A549 (cell line): ENCODE measurements at regions not wholly inside any gene's neighbourhood (a gene's known extent, or its start where the extent isn't known, plus 50 kb on each side); places are given as distances from the start of the nearest gene placed in this dataset.

Source experiments
- ATAC-seq, 2 experiments: fragments of 200-7000 bp in 1 of 2; fragments of >200 bp in 1 of 2; cut with Nextera tagmentation in 1 of 2; cut with Tn5 transposase in 1 of 2; 3 replicates each; pipeline versions ENCODE4 v1.8.0 to v1.9.1; 2018 to 2020; ENCODE audit warnings: mild to moderate bottlenecking in 1 of 2, moderate library complexity in 1 of 2
- CTCF ChIA-PET: fragments of 300-600 bp; sonication (Branson Sonifier 250); formaldehyde crosslinking; extraction: SDS; loops from one replicate; lab custom pipeline; 2021; ENCODE audit warnings: antibody characterized with exemption, inconsistent platforms; lab: Yijun Ruan, JAX
- POLR2A ChIA-PET: fragments of 350-600 bp; formaldehyde crosslinking; extraction: SDS; loops from one replicate; lab custom pipeline; 2021; ENCODE audit warnings: antibody characterized with exemption, inconsistent platforms; lab: Yijun Ruan, JAX
- DNase-seq, 2 experiments: peaks; one replicate each; pipeline versions ENCODE4 v3.0.0 to v3.0.0-alpha.2; 2011 to 2016; ENCODE audit warnings: low read depth in 1 of 2, low spot score in 1 of 2
- FAIRE-seq: peaks from 2 replicates; lab custom pipeline; 2011; peaks lifted over from hg19 to GRCh38; lab: Jason Lieb, UNC
- H3K27ac ChIP-seq, 2 experiments: fragments of >200 bp; sonication (Bioruptor Twin); formaldehyde crosslinking; 3 replicates each; pipeline ENCODE4 v1.5.1; 2016 to 2017
- H3K4me1 ChIP-seq: fragments of >200 bp; sonication (Bioruptor Twin); formaldehyde crosslinking; 3 replicates; pipeline ENCODE4 v1.6.1; 2016
- H3K4me2 ChIP-seq: fragments of >200 bp; sonication (Bioruptor Twin); formaldehyde crosslinking; 3 replicates; pipeline ENCODE4 v1.6.1; 2016
- H3K4me3 ChIP-seq: fragments of >200 bp; sonication (Bioruptor Twin); formaldehyde crosslinking; 3 replicates; pipeline ENCODE4 v1.5.1; 2016
- H3K9me3 ChIP-seq: fragments of >200 bp; sonication (Bioruptor Twin); formaldehyde crosslinking; 3 replicates; pipeline ENCODE4 v1.6.1; 2016
- BCL3 ChIP-seq: fragments of >200 bp; sonication (Bioruptor Twin); formaldehyde crosslinking; IDR thresholded peaks from 3 replicates; pipeline ENCODE4 v1.6.1; 2016
- BHLHE40 ChIP-seq: IDR thresholded peaks from 2 replicates; pipeline ENCODE4 v1.6.1; 2012; ENCODE audit warnings: low read depth, low read length, inconsistent platforms
- CBX2 ChIP-seq: fragments of 200-600 bp; sonication (generic); IDR thresholded peaks from 2 replicates; pipeline ENCODE4 v1.6.1; 2016; ENCODE audit warnings: low read depth, mild to moderate bottlenecking, borderline replicate concordance
- CEBPB ChIP-seq, 2 experiments: fragments of >200 bp in 1 of 2; sonication (Bioruptor Twin) in 1 of 2; formaldehyde crosslinking in 1 of 2; IDR thresholded peaks; 2 replicates each; pipeline ENCODE4 v1.6.1; 2012 to 2016
- CHD2 ChIP-seq: fragments of 150-350 bp; IDR thresholded peaks from 2 replicates; pipeline ENCODE4 v1.6.1; 2014; ENCODE audit warnings: low read length; ENCODE audit not compliant: partially characterized antibody
- CHD4 ChIP-seq: fragments of 200-600 bp; sonication (generic); IDR thresholded peaks from 2 replicates; pipeline ENCODE4 v1.6.1; 2016; ENCODE audit warnings: antibody characterized with exemption, mild to moderate bottlenecking, borderline replicate concordance
- EHF ChIP-seq: fragments of 250-450 bp; sonication (Bioruptor Pico); IDR thresholded peaks from 2 replicates; pipeline ENCODE4 v1.5.0; 2020; ENCODE audit warnings: mild to moderate bottlenecking
- EP300 ChIP-seq, 2 experiments: fragments of >200 bp; sonication (Bioruptor Twin); formaldehyde crosslinking; IDR thresholded peaks; 2 replicates in 1 of 2; 3 replicates in 1 of 2; pipeline ENCODE4 v1.6.1; 2016 to 2017
- ESRRA ChIP-seq: fragments of 150-350 bp; IDR thresholded peaks from 2 replicates; pipeline ENCODE4 v1.6.1; 2014; ENCODE audit warnings: mild to moderate bottlenecking, low read length, borderline replicate concordance
- HDAC2 ChIP-seq: fragments of 200-600 bp; sonication (generic); IDR thresholded peaks from 2 replicates; pipeline ENCODE4 v1.6.1; 2016
- HEYL ChIP-seq: fragments of 250-450 bp; sonication (Bioruptor Pico); IDR thresholded peaks from 2 replicates; pipeline ENCODE4 v1.8.0; 2021; ENCODE audit warnings: mild to moderate bottlenecking, moderate library complexity
- HMGXB4 ChIP-seq: fragments of 250-450 bp; sonication (Bioruptor Pico); IDR thresholded peaks from 2 replicates; pipeline ENCODE4 v1.5.0; 2021; ENCODE audit warnings: mild to moderate bottlenecking, moderate library complexity, borderline replicate concordance
- HOXB13 ChIP-seq: fragments of 250-450 bp; sonication (Bioruptor Pico); IDR thresholded peaks from 2 replicates; pipeline ENCODE4 v1.5.0; 2020; ENCODE audit warnings: low read depth, mild to moderate bottlenecking, moderate library complexity
- HOXB5 ChIP-seq: fragments of 250-450 bp; sonication (Bioruptor Pico); IDR thresholded peaks from 2 replicates; pipeline ENCODE4 v1.5.0; 2020; ENCODE audit warnings: mild to moderate bottlenecking, moderate library complexity
- JUNB ChIP-seq: fragments of >200 bp; sonication (Bioruptor Twin); formaldehyde crosslinking; IDR thresholded peaks from 2 replicates; pipeline ENCODE4 v1.6.1; 2016
- KDM5A ChIP-seq: fragments of 200-600 bp; sonication (generic); IDR thresholded peaks from 2 replicates; pipeline ENCODE4 v1.6.1; 2016; ENCODE audit warnings: antibody characterized with exemption, mild to moderate bottlenecking
- MAZ ChIP-seq: fragments of 150-350 bp; IDR thresholded peaks from 2 replicates; pipeline ENCODE4 v1.6.1; 2014; ENCODE audit warnings: antibody characterized with exemption, low read depth, low read length, borderline replicate concordance
- MYC ChIP-seq: IDR thresholded peaks from 2 replicates; pipeline ENCODE4 v1.6.1; 2012; ENCODE audit warnings: mild to moderate bottlenecking, inconsistent platforms, low read length, improper control_type of control experiment, borderline replicate concordance
- NPAS2 ChIP-seq: fragments of 250-450 bp; sonication (Bioruptor Pico); IDR thresholded peaks from 2 replicates; pipeline ENCODE4 v1.8.0; 2022; ENCODE audit warnings: mild to moderate bottlenecking, moderate library complexity, borderline replicate concordance
- PHF8 ChIP-seq: fragments of 200-600 bp; sonication (generic); IDR thresholded peaks from 2 replicates; pipeline ENCODE4 v1.6.1; 2016; ENCODE audit warnings: low read depth, mild to moderate bottlenecking, antibody characterized with exemption, moderate library complexity, borderline replicate concordance
- POLR2A ChIP-seq: IDR thresholded peaks from 2 replicates; pipeline ENCODE4 v1.6.1; 2012; ENCODE audit warnings: mild to moderate bottlenecking, low read length
- RAD21 ChIP-seq, 2 experiments: fragments of >200 bp in 1 of 2; sonication (Bioruptor Twin) in 1 of 2; formaldehyde crosslinking in 1 of 2; IDR thresholded peaks in 1 of 2; conservative IDR thresholded peaks in 1 of 2; 2 replicates in 1 of 2; 3 replicates in 1 of 2; pipeline ENCODE4 v1.6.1; 2012 to 2018; ENCODE audit warnings: inconsistent platforms in 1 of 2
- RNF2 ChIP-seq: fragments of 200-600 bp; sonication (generic); IDR thresholded peaks from 2 replicates; pipeline ENCODE4 v1.6.1; 2016; ENCODE audit warnings: low read depth, mild to moderate bottlenecking, antibody characterized with exemption, moderate library complexity, borderline replicate concordance
- SREBF2 ChIP-seq: fragments of 450-650 bp; IDR thresholded peaks from 2 replicates; pipeline ENCODE4 v1.6.1; 2014; ENCODE audit warnings: mild to moderate bottlenecking, moderate library complexity
- TFCP2L1 ChIP-seq: fragments of 250-450 bp; sonication (Bioruptor Pico); IDR thresholded peaks from 2 replicates; pipeline ENCODE4 v1.5.0; 2021; ENCODE audit warnings: mild to moderate bottlenecking
- TP53 ChIP-seq: fragments of 250-450 bp; sonication (Bioruptor Pico); IDR thresholded peaks from 2 replicates; pipeline ENCODE4 v1.5.0; 2021; ENCODE audit warnings: mild to moderate bottlenecking, moderate library complexity
- ZFP36 ChIP-seq: fragments of 450-650 bp; IDR thresholded peaks from 2 replicates; pipeline ENCODE4 v1.6.1; 2014; ENCODE audit warnings: borderline replicate concordance; ENCODE audit not compliant: partially characterized antibody
- ZSCAN20 ChIP-seq: fragments of 250-450 bp; sonication (Bioruptor Pico); IDR thresholded peaks from 2 replicates; pipeline ENCODE4 v1.8.0; 2022; ENCODE audit warnings: mild to moderate bottlenecking, moderate library complexity
- WGBS: methylation state at CpG from one replicate; pipeline ENCODE4 v1.1.6; 2017; ENCODE audit errors: missing lambda C conversion rate; 5-methylcytosine and 5-hydroxymethylcytosine counted together
- TF ChIP-seq, protein P1 (sequence below): IDR thresholded peaks from 2 replicates; pipeline ENCODE4 v1.6.1; 2012
- TF ChIP-seq, protein P2 (sequence below): fragments of >200 bp; sonication (Bioruptor Twin); formaldehyde crosslinking; IDR thresholded peaks from 2 replicates; pipeline ENCODE4 v1.6.1; 2016
- TF ChIP-seq, protein P3 (sequence below): IDR thresholded peaks from 2 replicates; pipeline ENCODE4 v1.6.1; 2012; ENCODE audit warnings: low read depth, borderline replicate concordance
- TF ChIP-seq, protein P4 (sequence below): fragments of 200-600 bp; sonication (generic); IDR thresholded peaks from 2 replicates; pipeline ENCODE4 v1.6.1; 2016; ENCODE audit warnings: antibody characterized with exemption, mild to moderate bottlenecking, moderate library complexity

DNA sequence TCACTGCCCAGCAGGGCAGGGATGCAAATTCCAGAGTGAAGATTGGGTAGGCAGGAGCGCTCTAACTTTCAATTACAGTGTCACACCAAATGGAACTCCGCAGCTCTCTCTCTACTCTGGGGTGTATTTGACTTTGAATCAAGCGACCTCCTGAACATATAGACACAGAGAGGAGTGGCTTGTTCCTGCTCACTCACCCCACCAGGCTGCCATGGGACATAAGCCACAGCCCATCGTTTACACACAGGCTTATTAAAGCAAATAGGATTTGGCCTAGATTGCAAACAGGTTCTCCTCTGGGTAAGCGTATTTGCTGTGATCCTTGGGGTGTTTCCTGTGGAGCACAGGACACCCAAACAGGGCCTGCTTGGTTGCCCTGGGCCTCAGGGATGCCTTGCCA, 281.6 kb upstream of the CCL2 start:
- no peak for DNase-seq
- CTCF ChIA-PET, result interaction anchor here (0.7 to 1.2 kb wide), 4 partner anchors 9 to 220 kb away, joined by 3 read pairs; no protein-coding TSS in a partner anchor
- H3K27ac ChIP-seq, result no peak overlapping the region
- no peaks in the 10 kb centered on the region for H3K9me3 ChIP-seq
- peaks cover 3% of the 10 kb centered on the region; the same call in 1 of the 3 replicates for H3K4me1 ChIP-seq
- TF ChIP-seq HOXB5, result no peak
- no peak for TF ChIP-seq CHD4
- no peak for TF ChIP-seq ZFP36
- TF ChIP-seq HMGXB4 (CRISPR knock-in tag), result no peak
- no peak for TF ChIP-seq CEBPB (IDR thresholded peaks at IDR 0.05)
- no peak for TF ChIP-seq HEYL
- TF ChIP-seq KDM5A, result no peak
- TF ChIP-seq, protein P1, sequence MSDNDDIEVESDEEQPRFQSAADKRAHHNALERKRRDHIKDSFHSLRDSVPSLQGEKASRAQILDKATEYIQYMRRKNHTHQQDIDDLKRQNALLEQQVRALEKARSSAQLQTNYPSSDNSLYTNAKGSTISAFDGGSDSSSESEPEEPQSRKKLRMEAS, result no peak
- no peak for TF ChIP-seq BCL3
- TF ChIP-seq, protein P2, sequence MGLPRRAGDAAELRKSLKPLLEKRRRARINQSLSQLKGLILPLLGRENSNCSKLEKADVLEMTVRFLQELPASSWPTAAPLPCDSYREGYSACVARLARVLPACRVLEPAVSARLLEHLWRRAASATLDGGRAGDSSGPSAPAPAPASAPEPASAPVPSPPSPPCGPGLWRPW, result no peak
- no peak for TF ChIP-seq TP53 (CRISPR knock-in tag)
- no peak for TF ChIP-seq BHLHE40
- TF ChIP-seq CHD2, result no peak
- no peak for TF ChIP-seq EP300 (IDR thresholded peaks at IDR 0.05)
- TF ChIP-seq EHF (CRISPR knock-in tag), result no peak
- TF ChIP-seq PHF8, result no peak
- TF ChIP-seq MAZ, result no peak
- TF ChIP-seq SREBF2, result no peak
- TF ChIP-seq MYC, result no peak
- no peak for TF ChIP-seq RNF2
- TF ChIP-seq, all 56 proteins: peak for 0
- 33% methylated on average over 4 of the region's 5 CpGs for WGBS
- no peak overlapping the region for H3K4me3 ChIP-seq
- FAIRE-seq (no peak), ATAC-seq (no peak)
- POLR2A ChIA-PET, result no interaction called here
- H3K4me2 ChIP-seq, result no peak overlapping the region

DNA sequence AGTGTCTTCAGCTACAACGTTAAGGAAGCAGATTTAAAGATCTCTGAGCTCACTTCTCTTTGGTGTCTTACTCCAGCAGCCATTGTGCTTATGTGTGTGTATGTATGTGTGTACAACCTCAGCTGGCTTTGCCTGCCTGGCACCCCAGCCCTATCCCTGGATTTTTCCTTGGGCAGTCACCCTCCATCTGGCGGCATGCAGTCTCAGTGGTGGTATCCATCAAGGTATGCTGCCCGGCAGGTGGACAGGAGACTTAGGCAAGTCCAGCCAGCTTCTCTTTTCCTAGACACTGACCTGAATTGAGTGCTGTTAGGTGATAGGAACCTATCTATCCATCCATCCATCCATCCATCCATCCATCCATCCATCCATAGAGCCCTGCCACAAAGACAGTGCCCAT, 280.8 kb upstream of the CCL2 start:
- no peak for DNase-seq
- ATAC-seq, result no peak
- Histone ChIP-seq H3K4me1 (no peaks in the 10 kb centered on the region), H3K4me3 (no peak overlapping the region), H3K27ac (no peak overlapping the region), H3K4me2 (no peak overlapping the region), H3K9me3 (no peaks in the 10 kb centered on the region; the same call in 2 of the 3 replicates)
- no peak for FAIRE-seq
- 42% methylated on average over 3 of the region's 3 CpGs for WGBS
- ChIA-PET POLR2A (no interaction called here), CTCF (no interaction called here)
- TF ChIP-seq HDAC2 (no peak), NPAS2 (CRISPR knock-in tag) (no peak), RNF2 (no peak), CHD4 (no peak), RAD21 (conservative IDR thresholded peaks at IDR 0.05 in 1 of 2, IDR thresholded peaks at IDR 0.05 in 1 of 2) (no peak), HEYL (no peak), POLR2A (no peak), ZSCAN20 (CRISPR knock-in tag) (no peak), CBX2 (no peak), JUNB (no peak), ESRRA (no peak), HOXB13 (CRISPR knock-in tag) (no peak), TFCP2L1 (CRISPR knock-in tag) (no peak)
- TF ChIP-seq, protein P3, sequence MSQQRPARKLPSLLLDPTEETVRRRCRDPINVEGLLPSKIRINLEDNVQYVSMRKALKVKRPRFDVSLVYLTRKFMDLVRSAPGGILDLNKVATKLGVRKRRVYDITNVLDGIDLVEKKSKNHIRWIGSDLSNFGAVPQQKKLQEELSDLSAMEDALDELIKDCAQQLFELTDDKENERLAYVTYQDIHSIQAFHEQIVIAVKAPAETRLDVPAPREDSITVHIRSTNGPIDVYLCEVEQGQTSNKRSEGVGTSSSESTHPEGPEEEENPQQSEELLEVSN, result no peak
- TF ChIP-seq, protein P4, sequence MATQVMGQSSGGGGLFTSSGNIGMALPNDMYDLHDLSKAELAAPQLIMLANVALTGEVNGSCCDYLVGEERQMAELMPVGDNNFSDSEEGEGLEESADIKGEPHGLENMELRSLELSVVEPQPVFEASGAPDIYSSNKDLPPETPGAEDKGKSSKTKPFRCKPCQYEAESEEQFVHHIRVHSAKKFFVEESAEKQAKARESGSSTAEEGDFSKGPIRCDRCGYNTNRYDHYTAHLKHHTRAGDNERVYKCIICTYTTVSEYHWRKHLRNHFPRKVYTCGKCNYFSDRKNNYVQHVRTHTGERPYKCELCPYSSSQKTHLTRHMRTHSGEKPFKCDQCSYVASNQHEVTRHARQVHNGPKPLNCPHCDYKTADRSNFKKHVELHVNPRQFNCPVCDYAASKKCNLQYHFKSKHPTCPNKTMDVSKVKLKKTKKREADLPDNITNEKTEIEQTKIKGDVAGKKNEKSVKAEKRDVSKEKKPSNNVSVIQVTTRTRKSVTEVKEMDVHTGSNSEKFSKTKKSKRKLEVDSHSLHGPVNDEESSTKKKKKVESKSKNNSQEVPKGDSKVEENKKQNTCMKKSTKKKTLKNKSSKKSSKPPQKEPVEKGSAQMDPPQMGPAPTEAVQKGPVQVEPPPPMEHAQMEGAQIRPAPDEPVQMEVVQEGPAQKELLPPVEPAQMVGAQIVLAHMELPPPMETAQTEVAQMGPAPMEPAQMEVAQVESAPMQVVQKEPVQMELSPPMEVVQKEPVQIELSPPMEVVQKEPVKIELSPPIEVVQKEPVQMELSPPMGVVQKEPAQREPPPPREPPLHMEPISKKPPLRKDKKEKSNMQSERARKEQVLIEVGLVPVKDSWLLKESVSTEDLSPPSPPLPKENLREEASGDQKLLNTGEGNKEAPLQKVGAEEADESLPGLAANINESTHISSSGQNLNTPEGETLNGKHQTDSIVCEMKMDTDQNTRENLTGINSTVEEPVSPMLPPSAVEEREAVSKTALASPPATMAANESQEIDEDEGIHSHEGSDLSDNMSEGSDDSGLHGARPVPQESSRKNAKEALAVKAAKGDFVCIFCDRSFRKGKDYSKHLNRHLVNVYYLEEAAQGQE, result no peak
